A673 (cell line): ENCODE measurements at regions not wholly inside any gene's neighbourhood (a gene's known extent, or its start where the extent isn't known, plus 50 kb on each side); places are given as distances from the start of the nearest gene placed in this dataset.
"Not testable (repeated sequence)": the region's sequence is repeated elsewhere in the genome, so short reads cannot be mapped to it uniquely, and the experiment has no call there.

Source experiments
- EZH2 ChIP-seq: fragments of 200-600 bp; sonication (generic); IDR thresholded peaks from 2 replicates; pipeline ENCODE4 v1.6.1; 2017; ENCODE audit warnings: borderline replicate concordance, low read depth, mild to moderate bottlenecking, mixed read lengths, antibody characterized with exemption, low read length; ENCODE audit not compliant: poor library complexity, severe bottlenecking
- TF ChIP-seq, protein P1 (sequence below): fragments of 300-800, 200-600 bp; sonication (generic); conservative IDR thresholded peaks from 2 replicates; pipeline ENCODE4 v1.5.1; 2017; ENCODE audit warnings: low read depth, mild to moderate bottlenecking, antibody characterized with exemption, low read length, moderate library complexity, mixed read lengths

- TF ChIP-seq EZH2: not testable (repeated sequence)
- TF ChIP-seq, protein P1, sequence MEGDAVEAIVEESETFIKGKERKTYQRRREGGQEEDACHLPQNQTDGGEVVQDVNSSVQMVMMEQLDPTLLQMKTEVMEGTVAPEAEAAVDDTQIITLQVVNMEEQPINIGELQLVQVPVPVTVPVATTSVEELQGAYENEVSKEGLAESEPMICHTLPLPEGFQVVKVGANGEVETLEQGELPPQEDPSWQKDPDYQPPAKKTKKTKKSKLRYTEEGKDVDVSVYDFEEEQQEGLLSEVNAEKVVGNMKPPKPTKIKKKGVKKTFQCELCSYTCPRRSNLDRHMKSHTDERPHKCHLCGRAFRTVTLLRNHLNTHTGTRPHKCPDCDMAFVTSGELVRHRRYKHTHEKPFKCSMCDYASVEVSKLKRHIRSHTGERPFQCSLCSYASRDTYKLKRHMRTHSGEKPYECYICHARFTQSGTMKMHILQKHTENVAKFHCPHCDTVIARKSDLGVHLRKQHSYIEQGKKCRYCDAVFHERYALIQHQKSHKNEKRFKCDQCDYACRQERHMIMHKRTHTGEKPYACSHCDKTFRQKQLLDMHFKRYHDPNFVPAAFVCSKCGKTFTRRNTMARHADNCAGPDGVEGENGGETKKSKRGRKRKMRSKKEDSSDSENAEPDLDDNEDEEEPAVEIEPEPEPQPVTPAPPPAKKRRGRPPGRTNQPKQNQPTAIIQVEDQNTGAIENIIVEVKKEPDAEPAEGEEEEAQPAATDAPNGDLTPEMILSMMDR: not testable (repeated sequence)
Measured at GRCh38 chr6:112547321-112548085, 200.4 kb downstream of the RFPL4B start.
